Endothelial cell (in vitro differentiated cells): ENCODE measurements at regions not wholly inside any gene's neighbourhood (a gene's known extent, or its start where the extent isn't known, plus 50 kb on each side); places are given as distances from the start of the nearest gene placed in this dataset.

ENCODE experiments used
- DNase-seq: peaks from one replicate; pipeline ENCODE4 v3.0.0; 2021; ENCODE audit warnings: low spot score
- H3K27ac Mint-ChIP-seq: one replicate; pipeline ENCODE4 v1.8.0; 2021; ENCODE audit warnings: mixed read lengths, inconsistent platforms; ENCODE audit not compliant: unreplicated experiment
- H3K27me3 Mint-ChIP-seq: one replicate; pipeline ENCODE4 v1.8.0; 2021; ENCODE audit warnings: mild to moderate bottlenecking, moderate library complexity, mixed read lengths, inconsistent platforms; ENCODE audit not compliant: unreplicated experiment
- H3K36me3 Mint-ChIP-seq: one replicate; pipeline ENCODE4 v1.8.0; 2021; ENCODE audit warnings: mild to moderate bottlenecking, low read depth, mixed read lengths, inconsistent platforms; ENCODE audit not compliant: unreplicated experiment
- H3K4me1 Mint-ChIP-seq: one replicate; pipeline ENCODE4 v1.8.0; 2021; ENCODE audit warnings: mild to moderate bottlenecking, mixed read lengths, inconsistent platforms; ENCODE audit not compliant: unreplicated experiment
- H3K4me3 Mint-ChIP-seq: one replicate; pipeline ENCODE4 v1.8.0; 2021; ENCODE audit warnings: mild to moderate bottlenecking, mixed read lengths, inconsistent platforms; ENCODE audit not compliant: unreplicated experiment
- H3K9me3 Mint-ChIP-seq: one replicate; pipeline ENCODE4 v1.8.0; 2021; ENCODE audit warnings: mixed read lengths, inconsistent platforms; ENCODE audit not compliant: unreplicated experiment
- TF ChIP-seq, protein P1 (sequence below): fragments of 200-600 bp; sonication (generic); IDR thresholded peaks from one replicate; pipeline ENCODE4 v1.5.0; 2021; ENCODE audit warnings: antibody characterized with exemption; ENCODE audit not compliant: unreplicated experiment

DNA sequence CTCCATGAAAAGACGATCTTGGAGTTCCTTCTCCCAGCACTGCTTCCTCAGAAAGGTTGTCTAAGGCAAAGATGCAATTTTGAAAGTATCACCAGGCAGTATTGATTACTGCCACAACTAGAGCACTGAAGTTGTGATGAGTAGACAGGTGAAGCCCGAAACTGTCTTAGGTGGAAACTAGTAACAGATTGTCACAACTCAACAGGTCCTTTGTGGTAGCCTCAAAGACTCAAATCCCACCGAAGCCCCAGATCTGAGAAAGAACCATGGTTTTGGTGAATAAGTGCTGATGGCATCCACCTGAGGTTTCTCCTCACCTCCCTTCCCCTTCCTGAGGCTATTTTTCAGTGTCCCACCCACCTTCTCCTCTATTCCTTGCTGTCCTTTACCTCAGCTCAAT is 248.0 kb downstream of the DSEL start:
- Mint-ChIP-seq H3K27ac (no peak overlapping the region), H3K27me3 (no peaks in the 10 kb centered on the region), H3K36me3 (no peaks in the 10 kb centered on the region), H3K9me3 (no peaks in the 10 kb centered on the region), H3K4me3 (no peak overlapping the region), H3K4me1 (peaks cover 3% of the 10 kb centered on the region)
- no peak for DNase-seq
- TF ChIP-seq, protein P1, sequence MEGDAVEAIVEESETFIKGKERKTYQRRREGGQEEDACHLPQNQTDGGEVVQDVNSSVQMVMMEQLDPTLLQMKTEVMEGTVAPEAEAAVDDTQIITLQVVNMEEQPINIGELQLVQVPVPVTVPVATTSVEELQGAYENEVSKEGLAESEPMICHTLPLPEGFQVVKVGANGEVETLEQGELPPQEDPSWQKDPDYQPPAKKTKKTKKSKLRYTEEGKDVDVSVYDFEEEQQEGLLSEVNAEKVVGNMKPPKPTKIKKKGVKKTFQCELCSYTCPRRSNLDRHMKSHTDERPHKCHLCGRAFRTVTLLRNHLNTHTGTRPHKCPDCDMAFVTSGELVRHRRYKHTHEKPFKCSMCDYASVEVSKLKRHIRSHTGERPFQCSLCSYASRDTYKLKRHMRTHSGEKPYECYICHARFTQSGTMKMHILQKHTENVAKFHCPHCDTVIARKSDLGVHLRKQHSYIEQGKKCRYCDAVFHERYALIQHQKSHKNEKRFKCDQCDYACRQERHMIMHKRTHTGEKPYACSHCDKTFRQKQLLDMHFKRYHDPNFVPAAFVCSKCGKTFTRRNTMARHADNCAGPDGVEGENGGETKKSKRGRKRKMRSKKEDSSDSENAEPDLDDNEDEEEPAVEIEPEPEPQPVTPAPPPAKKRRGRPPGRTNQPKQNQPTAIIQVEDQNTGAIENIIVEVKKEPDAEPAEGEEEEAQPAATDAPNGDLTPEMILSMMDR = no peak

DNA sequence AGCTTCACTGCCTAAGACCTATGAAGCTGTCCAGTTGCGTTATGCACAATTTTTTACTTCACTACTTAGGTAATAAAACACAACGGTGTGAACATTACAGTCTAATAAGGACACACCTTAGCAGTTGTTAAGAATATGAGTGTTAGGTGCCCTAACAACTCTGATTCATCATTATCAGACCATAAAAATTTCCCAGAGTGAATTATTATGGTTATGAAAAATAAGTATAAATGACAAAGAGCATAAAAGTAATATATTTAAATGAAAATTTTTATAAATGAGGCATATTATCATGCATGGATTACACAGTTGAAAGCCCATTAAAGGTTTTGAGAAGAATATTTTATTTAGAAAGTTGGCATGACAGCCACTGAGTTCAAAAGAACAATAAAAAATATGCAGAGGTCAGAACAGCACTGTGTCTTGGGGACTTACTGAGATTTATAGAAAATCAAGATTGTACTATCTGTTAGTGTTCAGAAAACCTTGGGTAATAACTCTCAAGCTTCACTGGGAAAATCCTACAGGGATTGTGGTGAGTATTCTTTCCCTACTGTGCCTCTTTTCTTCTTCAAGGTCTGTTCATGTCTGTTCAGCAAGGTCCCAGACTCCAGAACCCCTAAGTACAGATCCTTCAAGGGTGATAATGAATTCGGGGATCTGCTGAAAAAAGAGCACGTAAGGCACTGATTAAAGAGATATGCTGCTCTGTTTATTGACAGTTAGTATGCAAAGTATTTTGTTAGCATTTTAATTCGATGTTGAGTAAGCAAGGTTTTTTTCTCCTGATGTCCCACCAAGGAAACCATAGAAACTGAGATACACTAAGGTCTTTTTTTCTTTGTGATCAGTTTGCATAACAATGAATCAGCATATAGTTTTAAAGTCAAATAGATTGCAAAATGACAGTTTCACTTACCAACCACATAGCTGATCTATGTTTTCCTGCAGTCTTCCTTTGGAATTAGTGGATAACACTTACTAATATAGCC is 250.0 kb downstream of the DSEL start:
- DNase-seq = no peak
- Mint-ChIP-seq H3K9me3 (no peaks in the 10 kb centered on the region), H3K4me3 (no peak overlapping the region), H3K27ac (no peak overlapping the region), H3K36me3 (no peaks in the 10 kb centered on the region), H3K4me1 (peaks cover 3% of the 10 kb centered on the region), H3K27me3 (no peaks in the 10 kb centered on the region)
- TF ChIP-seq, protein P1 = no peak

DNA sequence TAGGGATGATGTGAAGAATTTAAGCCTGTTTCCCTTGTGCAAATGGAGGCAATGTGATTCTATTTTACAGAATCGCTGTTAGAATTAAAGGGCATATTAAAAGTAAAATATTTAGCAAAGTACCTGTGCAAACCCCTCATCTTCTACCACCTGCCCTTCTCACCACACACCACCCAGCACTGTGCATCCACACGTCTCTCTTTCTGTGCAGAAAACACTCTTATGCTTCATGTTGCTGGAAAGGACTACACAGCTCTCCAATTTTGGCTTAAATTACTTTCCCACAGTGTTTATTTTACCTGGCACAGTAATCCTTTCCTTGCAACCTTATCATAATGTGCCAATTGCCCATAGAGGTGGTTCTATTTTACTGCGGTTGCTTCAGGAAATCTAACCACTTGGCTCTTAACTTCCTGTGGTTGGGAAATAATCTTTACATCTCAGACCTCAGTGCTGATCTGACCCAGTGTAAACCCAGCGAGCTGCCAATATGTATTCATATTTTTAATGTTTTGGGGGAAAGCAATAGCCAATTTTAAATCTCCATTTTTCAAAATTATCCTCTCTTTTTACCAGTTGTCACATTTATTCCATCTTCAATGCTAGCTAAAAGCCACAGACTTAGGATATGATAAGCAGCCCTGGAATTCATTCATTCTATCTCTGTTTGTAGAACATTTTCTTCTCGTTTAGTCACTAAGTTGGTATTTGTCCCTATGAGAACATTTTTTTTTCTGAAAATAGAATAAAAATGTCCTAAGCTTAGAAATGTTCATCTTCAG is 250.9 kb downstream of the DSEL start:
- Mint-ChIP-seq H3K4me1 (peaks cover 3% of the 10 kb centered on the region), H3K27me3 (no peaks in the 10 kb centered on the region), H3K27ac (no peak overlapping the region), H3K36me3 (no peaks in the 10 kb centered on the region), H3K4me3 (no peak overlapping the region), H3K9me3 (no peaks in the 10 kb centered on the region)
- TF ChIP-seq, protein P1 = no peak
- DNase-seq = no peak

DNA sequence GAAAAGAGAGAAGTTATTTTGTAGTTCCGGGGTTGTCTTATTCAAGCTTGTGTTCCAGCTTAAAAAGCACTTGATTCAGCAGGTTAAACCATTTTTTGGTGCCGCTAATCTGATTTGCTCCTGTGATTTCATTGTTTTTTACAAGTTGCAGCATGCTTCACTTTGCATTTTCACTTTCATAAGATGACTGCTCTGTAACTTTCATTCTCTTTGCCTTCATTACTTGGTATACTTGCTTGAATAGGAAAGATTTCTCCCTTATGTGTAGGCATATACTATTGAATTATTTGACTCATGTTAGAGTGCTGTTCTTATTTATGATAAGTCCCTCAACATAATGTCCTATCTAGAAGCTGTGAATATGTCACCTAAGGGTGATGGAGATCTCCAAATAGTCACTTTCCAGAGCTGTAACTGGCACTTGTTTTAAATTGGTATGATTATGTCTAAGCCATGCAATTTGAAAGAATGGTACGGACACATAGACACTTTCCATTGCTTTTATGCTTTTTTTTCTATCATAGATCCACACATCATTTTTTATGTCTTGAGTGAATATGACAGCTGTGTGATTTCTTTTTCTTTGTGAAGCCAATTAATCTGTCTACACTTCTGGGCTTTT is 254.5 kb downstream of the DSEL start:
- DNase-seq = no peak
- no peaks in the 10 kb centered on the region for H3K36me3 Mint-ChIP-seq
- TF ChIP-seq, protein P1 = no peak
- H3K4me1 Mint-ChIP-seq = no peaks in the 10 kb centered on the region
- no peak overlapping the region for H3K27ac Mint-ChIP-seq
- H3K9me3 Mint-ChIP-seq = no peaks in the 10 kb centered on the region
- H3K4me3 Mint-ChIP-seq = no peak overlapping the region
- H3K27me3 Mint-ChIP-seq = no peaks in the 10 kb centered on the region
